Rectal smooth muscle tissue (tissue), 1 donor: ENCODE measurements at regions not wholly inside any gene's neighbourhood (a gene's known extent, or its start where the extent isn't known, plus 50 kb on each side); places are given as distances from the start of the nearest gene placed in this dataset.
"Not testable (repeated sequence)": the region's sequence is repeated elsewhere in the genome, so short reads cannot be mapped to it uniquely, and the experiment has no call there.

Experiments used
- H3K27ac ChIP-seq: one replicate; pipeline ENCODE4 v1.7.0; 2013; ENCODE audit warnings: low read depth, low read length, inconsistent platforms
- H3K27me3 ChIP-seq: one replicate; pipeline ENCODE4 v1.7.0; 2013; ENCODE audit warnings: low read length; ENCODE audit not compliant: control insufficient read depth, insufficient read depth
- H3K36me3 ChIP-seq: one replicate; pipeline ENCODE4 v1.7.0; 2013; ENCODE audit warnings: low read length; ENCODE audit not compliant: control insufficient read depth, insufficient read depth
- H3K4me1 ChIP-seq: one replicate; pipeline ENCODE4 v1.7.0; 2013; ENCODE audit warnings: low read length; ENCODE audit not compliant: control insufficient read depth, insufficient read depth
- H3K4me3 ChIP-seq: one replicate; pipeline ENCODE4 v1.7.0; 2013; ENCODE audit warnings: low read length
- H3K9ac ChIP-seq: one replicate; pipeline ENCODE4 v1.7.0; 2013; ENCODE audit warnings: low read length

DNA sequence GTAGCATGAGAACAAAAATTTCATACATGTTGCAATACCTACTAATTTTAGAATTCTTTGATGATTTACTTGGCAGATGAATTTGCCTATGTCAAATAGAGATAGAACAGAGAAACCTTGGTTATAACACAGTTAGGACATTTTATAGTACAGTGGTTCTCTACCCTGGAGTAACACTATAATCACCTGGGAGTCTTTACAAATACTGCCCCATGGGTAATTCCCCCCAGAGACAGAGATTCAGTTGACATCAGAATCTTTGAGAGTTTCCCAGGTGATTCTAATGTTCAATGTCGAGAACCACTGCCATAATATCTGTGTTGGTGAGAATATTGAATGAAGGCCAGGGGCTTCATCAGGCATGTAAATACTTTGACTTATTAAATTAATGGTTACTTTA, 401.3 kb upstream of the NDST4 start:
- Histone ChIP-seq H3K9ac (no peak overlapping the region), H3K36me3 (no peaks in the 10 kb centered on the region), H3K4me3 (no peak overlapping the region), H3K27me3 (no peaks in the 10 kb centered on the region), H3K4me1 (no peaks in the 10 kb centered on the region), H3K27ac (no peak overlapping the region)

DNA sequence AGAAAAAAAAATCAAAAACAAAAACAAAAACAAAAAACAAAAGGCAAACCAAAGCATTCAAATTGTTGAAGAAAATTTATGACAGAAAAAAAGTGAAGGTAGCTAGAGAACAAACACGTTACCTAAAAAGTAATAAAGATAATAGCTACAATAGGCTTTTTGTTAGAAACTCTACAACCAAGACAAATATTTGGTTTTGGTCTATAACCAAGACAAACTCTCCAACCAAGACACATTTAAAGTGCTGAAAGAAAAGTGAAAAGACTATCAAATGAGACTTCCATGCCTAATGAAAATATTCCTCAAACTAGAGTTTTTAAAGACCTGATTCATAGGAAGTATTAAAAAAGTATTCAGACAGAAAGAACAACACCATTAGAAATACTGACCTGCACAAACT, 391.9 kb upstream of the NDST4 start:
- H3K4me1 ChIP-seq: no peaks in the 10 kb centered on the region
- no peak overlapping the region for H3K9ac ChIP-seq
- H3K36me3 ChIP-seq: no peaks in the 10 kb centered on the region
- no peak overlapping the region for H3K4me3 ChIP-seq
- H3K27ac ChIP-seq: no peak overlapping the region
- no peaks in the 10 kb centered on the region for H3K27me3 ChIP-seq

DNA sequence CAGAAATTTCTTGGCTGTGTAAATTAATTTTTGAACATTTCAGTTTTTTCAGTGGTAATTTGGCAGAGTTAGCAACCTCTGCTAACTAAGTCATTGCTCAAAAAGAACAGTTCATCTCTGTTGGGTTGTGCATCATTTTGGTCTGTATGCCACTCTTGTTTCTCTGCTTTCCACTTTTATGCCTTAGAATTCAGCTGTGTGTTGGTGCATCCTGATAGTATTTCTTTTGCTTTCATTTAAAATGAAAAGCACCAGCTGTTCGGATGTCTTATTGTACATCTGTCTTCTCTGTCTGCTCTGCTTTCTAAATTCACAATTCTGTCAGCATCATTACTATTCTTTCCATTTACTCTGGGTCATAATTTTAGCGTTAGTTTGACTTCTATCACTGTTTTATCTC, 388.2 kb upstream of the NDST4 start:
- H3K9ac ChIP-seq: no peak overlapping the region
- no peak overlapping the region for H3K4me3 ChIP-seq
- H3K4me1 ChIP-seq: no peaks in the 10 kb centered on the region
- no peaks in the 10 kb centered on the region for H3K27me3 ChIP-seq
- H3K36me3 ChIP-seq: no peaks in the 10 kb centered on the region
- H3K27ac ChIP-seq: no peak overlapping the region

DNA sequence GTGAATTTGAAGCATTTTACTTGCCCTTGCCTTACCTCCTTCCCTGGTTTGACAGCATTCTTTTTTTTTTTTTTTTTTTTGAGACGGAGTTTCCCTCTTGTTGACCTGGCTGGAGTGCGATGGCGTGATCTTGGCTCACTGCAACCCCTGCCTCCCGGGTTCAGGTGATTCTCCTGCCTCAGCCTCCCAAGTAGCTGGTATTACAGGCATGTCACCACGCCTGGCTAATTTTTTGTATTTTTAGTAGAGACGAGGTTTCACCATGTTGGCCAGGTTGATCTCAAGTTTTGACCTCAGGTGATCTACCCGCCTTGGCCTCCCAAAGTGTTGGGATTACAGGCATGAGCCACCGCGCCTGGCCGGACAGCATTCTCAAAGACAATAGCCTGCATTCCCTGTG, 380.4 kb upstream of the NDST4 start:
- not testable (repeated sequence) for H3K36me3 ChIP-seq, H3K9ac ChIP-seq, H3K27ac ChIP-seq, H3K4me1 ChIP-seq, H3K4me3 ChIP-seq, H3K27me3 ChIP-seq

DNA sequence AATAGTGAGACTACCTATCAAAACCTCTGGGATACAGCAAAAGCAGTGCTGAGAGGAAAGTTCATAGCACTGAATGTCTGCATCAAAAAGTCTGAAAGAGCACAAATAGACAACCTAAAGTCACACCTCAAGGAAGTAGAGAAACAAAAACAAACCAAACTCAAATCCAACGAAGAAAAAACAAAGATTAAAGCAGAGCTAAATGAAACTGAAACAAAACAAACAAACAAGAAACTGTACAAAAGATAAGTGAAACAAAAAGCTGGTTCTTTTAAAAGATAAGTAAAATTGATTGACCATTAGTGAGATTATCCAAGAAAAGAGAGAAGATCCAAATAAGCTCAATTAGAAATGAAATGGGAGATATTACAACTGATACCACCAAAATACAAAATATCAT, 378.3 kb upstream of the NDST4 start:
- Histone ChIP-seq H3K27ac (no peak overlapping the region), H3K9ac (no peak overlapping the region), H3K27me3 (no peaks in the 10 kb centered on the region), H3K4me1 (no peaks in the 10 kb centered on the region), H3K36me3 (no peaks in the 10 kb centered on the region), H3K4me3 (no peak overlapping the region)

DNA sequence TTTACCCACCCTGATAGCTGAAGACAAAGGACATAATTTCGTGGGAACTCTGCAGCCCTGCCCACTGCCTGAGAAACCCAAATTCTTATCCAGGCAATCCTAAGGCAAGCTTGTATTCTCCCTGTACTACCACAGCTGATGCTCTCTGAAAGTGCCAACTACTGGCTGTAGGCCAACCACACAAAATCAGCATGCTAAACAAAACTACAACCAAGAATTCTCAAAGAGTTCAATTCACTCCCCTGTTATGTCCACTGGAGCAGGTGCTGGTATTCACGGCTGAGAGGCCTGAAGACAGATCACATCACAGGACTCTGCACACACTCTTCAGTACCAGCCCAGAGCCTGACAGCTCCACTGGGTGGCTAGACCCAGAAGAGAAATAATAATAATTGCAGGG, 375.9 kb upstream of the NDST4 start:
- Histone ChIP-seq H3K4me3 (no peak overlapping the region), H3K4me1 (no peaks in the 10 kb centered on the region), H3K27me3 (no peaks in the 10 kb centered on the region)

DNA sequence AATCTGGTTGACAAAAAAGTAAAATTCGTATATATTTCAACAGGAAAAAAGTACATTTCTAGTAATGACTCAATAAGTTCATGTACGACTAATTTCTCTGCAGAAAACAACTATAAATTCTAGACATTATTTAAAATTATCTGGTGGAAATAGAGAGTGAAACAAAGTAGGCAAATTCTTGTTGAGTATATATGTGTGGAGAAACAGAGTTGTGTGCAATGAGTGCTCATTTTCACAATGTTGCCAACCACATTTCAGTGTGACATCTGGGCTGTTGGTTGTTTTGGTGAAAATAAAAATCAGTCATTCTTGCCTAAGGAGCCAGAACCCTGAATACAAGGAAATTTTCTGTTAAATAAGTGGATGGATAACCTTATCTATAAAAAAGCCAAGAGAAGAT, 372.0 kb upstream of the NDST4 start:
- no peaks in the 10 kb centered on the region for H3K27me3 ChIP-seq
- H3K4me1 ChIP-seq: no peaks in the 10 kb centered on the region
- H3K9ac ChIP-seq: no peak overlapping the region
- no peak overlapping the region for H3K4me3 ChIP-seq
- H3K27ac ChIP-seq: no peak overlapping the region
- H3K36me3 ChIP-seq: no peaks in the 10 kb centered on the region

More for the DNA sequence above, 375.9 kb upstream of the NDST4 start:
- no peak overlapping the region for H3K27ac ChIP-seq
- H3K36me3 ChIP-seq: no peaks in the 10 kb centered on the region
- no peak overlapping the region for H3K9ac ChIP-seq

DNA sequence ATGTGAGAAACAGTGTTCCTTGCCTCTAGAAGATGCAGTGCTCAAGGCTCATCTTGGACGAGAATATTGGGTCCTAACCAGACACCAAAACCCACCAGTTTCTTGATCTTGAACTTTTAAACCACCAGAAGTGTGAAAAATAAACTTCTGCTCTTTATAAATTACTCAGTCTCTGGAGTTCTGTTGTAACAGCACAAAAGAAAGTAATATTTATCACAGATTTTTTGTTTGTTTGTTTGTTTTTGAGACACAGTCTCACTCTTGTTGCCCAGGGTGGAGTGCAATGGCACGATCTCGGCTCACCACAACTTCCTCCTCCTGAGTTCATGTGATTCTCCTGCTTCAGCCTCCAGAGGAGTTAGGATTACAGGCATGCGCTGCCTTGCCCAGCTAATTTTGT, 371.1 kb upstream of the NDST4 start:
- H3K27ac ChIP-seq: no peak overlapping the region
- H3K4me3 ChIP-seq: no peak overlapping the region
- no peak overlapping the region for H3K9ac ChIP-seq
- H3K36me3 ChIP-seq: no peaks in the 10 kb centered on the region
- H3K27me3 ChIP-seq: no peaks in the 10 kb centered on the region
- no peaks in the 10 kb centered on the region for H3K4me1 ChIP-seq

DNA sequence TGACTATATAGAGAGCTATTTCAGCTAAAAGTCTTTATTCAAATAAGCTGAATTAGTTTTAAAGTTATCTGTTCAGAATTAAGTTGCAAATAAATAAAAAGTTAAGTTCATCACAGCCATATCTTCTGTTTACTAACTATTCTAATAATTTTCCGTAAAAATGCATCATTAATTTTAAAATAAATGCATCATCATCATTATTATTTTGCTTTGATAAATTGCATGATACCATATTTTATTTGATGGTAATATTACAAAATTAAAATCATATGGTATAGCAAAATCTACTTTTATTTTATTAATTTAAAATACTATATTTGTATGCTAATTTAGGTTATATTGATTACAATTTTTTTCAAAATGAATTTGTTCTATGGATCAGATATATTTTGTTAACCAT, 357.3 kb upstream of the NDST4 start:
- H3K9ac ChIP-seq: no peak overlapping the region
- H3K27ac ChIP-seq: no peak overlapping the region
- H3K4me1 ChIP-seq: no peaks in the 10 kb centered on the region
- no peak overlapping the region for H3K4me3 ChIP-seq
- no peaks in the 10 kb centered on the region for H3K27me3 ChIP-seq
- H3K36me3 ChIP-seq: no peaks in the 10 kb centered on the region

DNA sequence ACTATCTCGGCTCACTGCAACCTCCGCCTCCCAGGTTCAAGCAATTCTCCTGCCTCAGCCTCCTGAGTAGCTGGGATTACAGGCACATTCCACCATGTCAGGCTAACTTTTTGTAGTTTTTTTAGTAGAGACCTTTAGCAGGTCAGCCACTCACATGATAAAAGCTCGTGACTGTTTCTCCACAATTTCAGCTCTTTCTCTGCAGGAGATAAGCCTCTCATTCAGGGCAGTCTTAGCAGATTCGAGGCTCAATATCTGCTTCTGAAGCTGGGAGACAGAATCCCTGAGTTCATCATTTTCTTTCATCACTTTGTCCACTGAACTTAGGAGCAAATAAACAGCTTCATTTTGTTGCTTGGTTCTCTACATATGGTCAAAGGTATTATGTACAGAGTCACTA, 345.9 kb upstream of the NDST4 start:
- not testable (repeated sequence) for H3K9ac ChIP-seq, H3K4me1 ChIP-seq, H3K36me3 ChIP-seq, H3K4me3 ChIP-seq, H3K27ac ChIP-seq, H3K27me3 ChIP-seq

DNA sequence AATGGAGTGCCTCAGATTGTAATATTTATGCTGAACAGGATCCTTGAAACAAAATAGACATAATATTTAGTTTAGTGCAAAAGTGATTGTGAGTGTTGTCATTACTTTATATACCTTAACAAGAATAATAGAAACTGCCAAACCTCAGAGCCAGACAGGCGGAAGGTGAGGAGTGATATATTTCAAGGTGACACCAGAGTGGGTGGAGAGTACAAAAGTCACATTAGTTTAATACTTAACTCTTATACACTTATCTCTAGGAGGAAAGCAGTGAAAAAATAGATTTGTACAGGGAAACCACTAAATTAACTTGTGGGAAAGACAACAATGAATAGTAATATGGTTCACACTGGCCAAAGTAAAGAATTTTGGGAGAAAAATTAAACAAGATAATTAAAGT, 342.8 kb upstream of the NDST4 start:
- no peak overlapping the region for H3K9ac ChIP-seq
- H3K27me3 ChIP-seq: no peaks in the 10 kb centered on the region

DNA sequence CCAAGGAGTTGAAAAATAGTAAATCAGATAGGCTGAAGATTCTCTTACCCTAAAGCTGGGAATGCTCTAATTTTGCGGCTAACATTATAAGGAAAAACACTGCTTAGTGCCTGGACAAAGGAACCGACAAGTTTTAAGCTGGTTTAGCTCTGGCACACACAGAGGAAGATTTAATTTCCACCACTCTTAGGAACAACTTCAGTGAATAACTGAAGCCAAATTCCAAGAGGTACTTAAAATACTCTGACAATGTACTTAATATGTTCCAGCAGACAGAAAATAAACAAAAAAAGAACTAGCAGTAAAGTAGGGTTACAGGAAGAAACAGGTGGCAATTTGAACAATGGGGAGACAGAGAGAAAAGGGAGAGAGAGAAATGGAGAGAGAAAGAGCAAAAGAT, 340.8 kb upstream of the NDST4 start:
- H3K4me1 ChIP-seq: no peaks in the 10 kb centered on the region

More for the DNA sequence above, 342.8 kb upstream of the NDST4 start:
- Histone ChIP-seq H3K36me3 (no peaks in the 10 kb centered on the region), H3K4me1 (no peaks in the 10 kb centered on the region), H3K27ac (no peak overlapping the region), H3K4me3 (no peak overlapping the region)

DNA sequence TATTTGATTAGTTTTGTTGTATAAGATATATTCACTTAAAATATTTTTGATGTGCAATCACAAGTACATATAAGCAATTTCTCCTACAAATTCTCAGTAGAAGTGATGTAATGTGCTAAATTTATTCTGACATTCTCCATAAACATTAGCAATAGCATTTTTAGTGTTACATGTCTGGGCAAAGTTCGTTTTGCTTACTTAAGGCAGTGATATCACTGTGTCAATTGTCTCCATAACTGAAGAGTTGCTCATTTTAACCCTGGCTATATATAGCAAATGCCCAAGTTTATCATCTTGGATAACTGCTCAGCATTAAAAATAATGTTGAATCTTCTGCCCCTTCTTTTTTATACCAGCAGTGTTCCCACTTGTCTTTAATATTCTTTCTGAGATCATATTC, 340.0 kb upstream of the NDST4 start:
- Histone ChIP-seq H3K9ac (no peak overlapping the region), H3K27ac (no peak overlapping the region), H3K4me3 (no peak overlapping the region), H3K4me1 (no peaks in the 10 kb centered on the region), H3K36me3 (no peaks in the 10 kb centered on the region), H3K27me3 (no peaks in the 10 kb centered on the region)

More for the DNA sequence above, 340.8 kb upstream of the NDST4 start:
- no peak overlapping the region for H3K4me3 ChIP-seq
- no peak overlapping the region for H3K9ac ChIP-seq
- no peaks in the 10 kb centered on the region for H3K27me3 ChIP-seq
- H3K36me3 ChIP-seq: no peaks in the 10 kb centered on the region
- H3K27ac ChIP-seq: no peak overlapping the region

DNA sequence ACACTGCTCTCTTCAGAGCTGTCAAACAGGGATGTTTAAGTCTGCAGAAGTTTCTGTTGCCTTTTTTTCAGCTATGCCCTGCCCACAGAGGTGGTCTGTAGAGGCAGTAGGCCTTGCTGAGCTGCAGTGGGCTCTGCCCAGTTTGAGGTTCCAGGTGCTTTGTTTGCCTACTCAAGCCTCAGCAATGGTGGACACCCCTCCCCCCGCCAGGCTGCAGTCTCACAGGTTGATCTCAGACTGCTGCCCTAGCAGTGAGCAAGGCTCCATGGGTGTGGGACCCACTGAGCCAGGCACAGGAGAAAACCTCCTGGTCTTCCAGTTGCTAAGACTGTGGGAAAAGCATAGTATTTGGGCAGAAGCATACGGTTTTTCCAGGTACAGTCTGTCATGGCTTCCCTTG, 338.8 kb upstream of the NDST4 start:
- not testable (repeated sequence) for H3K9ac ChIP-seq, H3K4me1 ChIP-seq, H3K4me3 ChIP-seq, H3K27me3 ChIP-seq, H3K36me3 ChIP-seq, H3K27ac ChIP-seq
